ENCODE measurements at regions not wholly inside any gene's neighbourhood (a gene's known extent, or its start where the extent isn't known, plus 50 kb on each side); places are given as distances from the start of the nearest gene placed in this dataset.
"Not testable (repeated sequence)": the region's sequence is repeated elsewhere in the genome, so short reads cannot be mapped to it uniquely, and the experiment has no call there.

GRCh38 chr6:139539852-139540251 is 165.4 kb upstream of the CITED2 start:
- no peak for DNase-seq (ENCODE audit: low read depth in 4 of 4, low spot score in 3 of 4)

- no peak for DNase-seq (ENCODE audit: low read depth in 4 of 4, low spot score in 3 of 4)
These were observed 163.9 kb upstream of the CITED2 start for GRCh38 chr6:139538366-139538765.

- DNase-seq (ENCODE audit: low read depth in 4 of 4, low spot score in 3 of 4), result no peak
These were observed 162.5 kb upstream of the CITED2 start for GRCh38 chr6:139536751-139537617.

DNA sequence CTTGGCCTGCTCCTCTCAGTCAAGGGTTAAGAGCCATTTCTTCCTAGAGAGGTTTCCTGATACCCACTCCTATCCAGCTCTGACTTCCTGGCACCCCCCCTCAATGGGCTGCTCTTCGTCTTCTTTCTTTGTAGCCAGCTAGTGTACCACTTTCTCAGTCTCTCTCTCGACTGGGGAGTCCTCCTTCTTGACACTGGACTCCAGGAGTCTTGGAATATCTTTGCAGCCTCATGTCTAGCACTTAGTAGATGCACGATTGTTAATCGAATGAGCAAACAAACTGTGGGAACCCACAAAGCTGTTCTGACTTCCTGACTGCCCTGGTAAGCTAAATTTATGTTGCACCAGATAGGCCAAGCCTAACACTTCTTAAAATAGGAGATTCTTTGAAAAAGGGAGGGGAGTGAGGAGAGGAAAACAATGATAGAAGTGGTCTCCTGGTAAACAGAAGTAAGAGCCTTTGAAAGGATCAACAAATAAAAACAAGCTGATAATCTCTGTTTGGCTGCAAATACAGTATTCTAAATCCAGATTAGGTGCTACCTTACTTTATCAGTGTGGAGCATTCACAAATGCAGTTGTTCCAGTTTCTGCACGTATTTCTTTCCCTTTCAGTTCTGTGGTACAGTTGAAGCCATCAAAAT is 160.1 kb upstream of the CITED2 start:
- no peak for DNase-seq (ENCODE audit: low read depth in 4 of 4, low spot score in 3 of 4)

DNA sequence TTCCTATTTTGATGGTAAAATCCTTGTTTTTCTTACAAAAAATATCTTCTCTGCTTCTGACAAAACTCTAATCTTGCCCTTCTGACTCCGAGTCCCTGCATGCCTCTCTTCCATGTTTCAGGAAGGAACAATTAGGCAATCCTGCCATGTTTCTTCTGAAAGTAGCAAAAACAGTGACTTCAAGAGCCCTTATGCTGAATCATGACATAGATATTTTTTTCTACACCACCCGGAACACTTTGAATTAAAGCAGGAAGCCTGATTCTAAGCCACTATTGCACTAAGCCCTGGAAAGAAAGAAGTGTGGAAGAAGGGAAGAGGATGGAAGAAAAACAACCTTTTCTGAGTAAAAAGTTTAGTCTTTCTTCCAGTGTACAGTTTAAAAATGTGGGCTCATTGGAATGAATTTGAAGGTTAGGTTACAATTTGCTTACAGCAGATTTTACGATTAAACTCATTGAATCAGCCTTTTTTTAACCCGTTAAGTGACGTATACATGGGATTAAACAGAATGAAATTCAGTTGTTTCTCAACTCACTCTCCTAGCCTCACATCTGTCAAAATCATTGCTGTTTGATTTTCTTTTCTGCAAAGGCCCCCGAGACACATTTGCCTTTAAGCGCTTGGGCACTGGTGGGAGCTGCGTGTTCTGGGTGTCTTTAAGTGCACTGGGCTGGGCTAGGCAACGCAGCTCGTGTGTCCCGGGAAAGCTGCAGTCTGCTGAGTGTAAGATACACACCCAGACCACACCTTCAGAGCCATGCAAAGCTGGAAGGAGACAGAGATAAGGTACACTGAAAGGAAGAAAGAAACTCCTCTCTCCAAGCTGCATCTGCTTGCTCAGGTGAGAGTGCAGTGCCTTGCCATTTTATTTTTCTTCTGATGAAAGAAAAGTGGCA is 159.4 kb upstream of the CITED2 start:
- DNase-seq (ENCODE audit: low read depth in 4 of 4, low spot score in 3 of 4), result no peak

DNA sequence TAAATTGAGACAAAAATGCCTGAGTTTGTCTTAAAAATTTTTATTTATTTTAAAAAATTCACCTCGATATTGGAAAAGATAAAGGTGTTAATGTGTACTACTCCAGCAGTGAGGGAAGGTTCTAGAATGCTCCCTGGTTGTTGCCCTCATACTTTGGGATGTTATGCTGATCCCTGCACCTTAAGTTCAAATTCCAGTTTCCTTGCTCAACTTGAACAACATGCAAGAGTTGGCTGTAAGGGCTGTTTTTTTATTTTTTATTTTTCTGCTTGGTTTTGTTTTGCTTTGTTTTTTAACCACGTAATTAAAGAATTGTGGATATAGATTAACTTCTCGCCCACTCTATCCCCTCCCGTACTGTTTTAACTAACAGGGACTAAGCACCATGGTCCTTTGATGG is 158.7 kb upstream of the CITED2 start:
- DNase-seq (ENCODE audit: low read depth in 4 of 4, low spot score in 3 of 4), result no peak

DNA sequence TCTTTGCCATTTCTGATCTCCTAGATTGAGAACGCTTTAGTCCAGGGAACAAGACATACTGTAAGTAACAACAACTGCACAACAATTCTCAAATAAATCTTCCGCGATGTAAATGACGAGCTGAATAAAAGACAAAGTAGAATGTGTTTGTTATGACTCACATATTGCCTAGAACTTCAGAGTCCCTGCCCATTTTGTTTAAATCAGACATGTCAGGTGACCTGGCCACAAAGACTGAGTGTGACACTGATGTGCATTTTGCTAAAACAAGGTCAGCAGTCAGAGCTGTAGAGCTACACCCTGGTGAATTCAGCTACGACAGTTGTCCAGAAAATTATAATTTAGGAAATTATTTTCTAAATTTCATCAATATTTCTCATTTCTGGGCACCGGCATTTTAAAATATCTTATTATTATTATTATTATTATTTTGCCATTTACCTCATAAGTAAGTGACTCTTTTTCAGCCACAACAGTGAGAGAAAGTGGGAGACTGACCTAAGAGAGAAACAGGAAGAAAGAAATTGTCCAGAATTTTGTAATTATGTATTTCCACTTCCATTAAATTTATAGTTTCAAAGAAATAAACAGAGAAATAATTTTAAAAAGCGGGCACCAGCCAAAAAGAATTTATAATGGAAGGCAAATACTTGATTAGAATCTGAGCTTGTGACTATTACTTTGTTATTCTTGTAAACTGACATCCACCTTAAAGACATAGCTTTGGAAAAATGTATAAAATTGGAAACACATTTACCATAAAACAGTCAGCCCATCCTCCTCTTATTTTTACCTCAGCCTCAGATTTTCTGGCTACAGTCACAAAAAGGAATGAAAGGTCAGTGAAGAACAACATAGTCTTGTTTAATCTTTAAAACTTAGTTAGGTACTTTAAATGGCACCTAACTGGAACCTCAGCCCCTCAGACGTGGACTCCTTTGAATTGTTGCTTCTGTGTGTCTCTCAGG is 157.0 kb upstream of the CITED2 start:
- DNase-seq (ENCODE audit: low read depth in 4 of 4, low spot score in 3 of 4), result no peak

DNA sequence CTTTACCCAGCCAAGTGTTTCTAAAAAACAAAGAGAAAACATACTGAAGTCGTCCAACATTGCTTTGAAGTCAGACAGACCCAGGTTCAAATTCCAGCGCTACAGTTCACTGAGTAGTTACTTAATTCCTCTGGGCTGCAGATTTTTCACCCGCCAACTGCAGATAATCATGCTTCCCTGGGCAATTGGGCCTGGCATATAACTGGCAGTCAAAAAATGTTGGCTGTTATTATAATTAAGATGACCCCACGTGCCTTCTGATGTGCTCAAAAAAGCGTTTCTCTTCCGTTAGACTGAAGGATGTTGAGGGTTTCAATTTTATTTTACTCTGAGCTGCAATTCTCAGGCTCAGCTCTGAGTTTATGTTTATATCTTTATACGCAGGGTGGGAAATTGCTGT is 156.1 kb upstream of the CITED2 start:
- no peak for DNase-seq (ENCODE audit: low read depth in 4 of 4, low spot score in 3 of 4)

DNA sequence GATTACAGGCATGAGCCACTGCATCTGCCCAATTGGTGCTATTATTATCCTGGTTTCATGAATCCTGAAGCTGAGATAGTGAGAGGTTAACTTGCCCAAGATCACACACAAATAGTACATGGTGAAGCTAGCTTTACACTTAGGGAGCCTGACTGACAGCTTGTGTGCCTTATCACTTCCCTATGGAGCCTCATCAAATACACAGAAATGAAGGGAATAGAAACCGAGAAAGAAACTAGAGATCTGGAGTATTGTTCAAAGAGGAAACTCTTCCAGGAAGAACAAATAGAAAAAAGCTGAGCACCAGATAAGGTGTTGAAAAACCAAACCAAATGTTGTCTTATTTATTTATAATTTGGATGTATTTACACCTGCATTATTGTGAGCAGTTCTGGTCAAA is 155.0 kb upstream of the CITED2 start:
- no peak for DNase-seq (ENCODE audit: low read depth in 4 of 4, low spot score in 3 of 4)

GRCh38 chr6:139528471-139528870 is 154.0 kb upstream of the CITED2 start:
- DNase-seq (ENCODE audit: low read depth in 4 of 4, low spot score in 3 of 4), result no peak

- DNase-seq (ENCODE audit: low read depth in 4 of 4, low spot score in 3 of 4), result no peak
These were observed 151.0 kb upstream of the CITED2 start for GRCh38 chr6:139525415-139525814.

DNA sequence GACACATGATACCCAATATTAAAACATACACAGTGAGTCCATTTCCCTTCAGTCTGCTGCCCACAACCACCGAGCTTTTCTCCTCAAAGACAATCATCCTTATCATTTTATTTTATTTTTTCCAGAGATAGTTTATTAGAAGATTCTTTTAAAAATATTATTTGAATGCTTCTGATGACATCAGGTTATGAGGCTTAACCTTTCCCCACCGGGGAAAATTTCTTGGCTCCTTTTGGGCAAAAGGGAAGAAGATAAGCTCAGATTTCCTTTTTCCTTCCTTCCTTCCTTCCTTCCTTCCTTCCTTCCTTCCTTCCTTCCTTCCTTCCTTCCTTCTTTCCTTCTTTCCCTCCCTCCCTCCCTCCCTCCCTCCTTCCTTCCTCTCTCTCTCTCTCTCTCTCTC is 149.5 kb upstream of the CITED2 start:
- no peak for DNase-seq (ENCODE audit: low read depth in 4 of 4, low spot score in 3 of 4)

GRCh38 chr6:139522511-139523220 is 148.2 kb upstream of the CITED2 start:
- no peak for DNase-seq (ENCODE audit: low read depth in 4 of 4, low spot score in 3 of 4)

DNA sequence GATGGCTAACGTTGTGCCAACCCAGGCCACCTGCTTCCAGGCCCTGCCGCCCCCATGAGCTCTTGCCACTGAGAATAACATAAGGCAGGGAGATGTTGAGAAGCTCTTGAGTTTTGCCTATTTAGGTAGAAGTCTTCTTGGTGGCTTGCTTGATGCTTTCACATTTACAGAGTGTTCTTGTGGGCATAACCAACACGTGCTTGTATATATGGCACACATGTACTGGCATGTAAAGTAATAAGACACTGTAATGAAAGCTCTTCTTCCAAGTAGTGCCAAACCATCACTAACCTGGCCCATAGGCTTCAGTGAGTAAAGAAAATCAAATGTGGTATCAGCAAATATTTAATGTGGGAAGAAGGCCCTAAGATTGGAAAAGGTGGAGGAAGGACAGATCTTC is 146.9 kb upstream of the CITED2 start:
- DNase-seq (ENCODE audit: low read depth in 4 of 4, low spot score in 3 of 4), result no peak

GRCh38 chr6:139520321-139520768 is 145.9 kb upstream of the CITED2 start:
- no peak for DNase-seq (ENCODE audit: low read depth in 4 of 4, low spot score in 3 of 4)

- no peak for DNase-seq (ENCODE audit: low read depth in 4 of 4, low spot score in 3 of 4)
These were observed 145.2 kb upstream of the CITED2 start for GRCh38 chr6:139519571-139520031.

GRCh38 chr6:139519097-139519496 is 144.6 kb upstream of the CITED2 start:
- DNase-seq (ENCODE audit: low read depth in 4 of 4, low spot score in 3 of 4), result no peak

GRCh38 chr6:139518556-139519091 is 144.2 kb upstream of the CITED2 start:
- DNase-seq (ENCODE audit: low read depth in 4 of 4, low spot score in 3 of 4), result no peak

DNA sequence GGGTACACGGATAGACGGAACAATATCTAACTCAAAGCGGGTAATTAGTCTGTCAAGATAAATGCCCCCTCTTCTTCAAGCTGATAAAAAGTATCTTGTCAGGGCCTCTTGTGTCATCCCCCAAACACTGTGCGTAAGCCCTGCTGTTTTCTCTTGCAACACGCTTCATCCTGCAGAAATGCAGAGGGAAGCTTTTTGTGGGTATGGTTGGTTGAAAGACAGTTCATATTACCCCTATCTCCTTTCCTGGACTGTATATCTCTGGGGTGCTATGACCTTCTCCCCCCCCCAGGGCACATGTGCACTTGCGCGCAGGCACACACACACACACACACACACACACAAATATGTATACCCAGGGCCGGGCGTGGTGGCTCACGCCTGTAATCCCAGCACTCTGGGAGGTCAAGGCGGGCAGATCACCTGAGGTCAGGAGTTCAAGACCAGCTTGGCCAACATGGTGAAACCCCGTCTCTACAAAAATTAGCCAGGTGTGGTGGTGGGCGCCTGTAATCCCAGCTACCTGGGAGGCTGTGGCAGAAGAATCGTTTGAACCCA is 143.6 kb upstream of the CITED2 start:
- not testable (repeated sequence) for DNase-seq (ENCODE audit: low read depth in 4 of 4, low spot score in 3 of 4)
